Caco-2 (cell line): ENCODE measurements at regions not wholly inside any gene's neighbourhood (a gene's known extent, or its start where the extent isn't known, plus 50 kb on each side); places are given as distances from the start of the nearest gene placed in this dataset.

Experiments
- BruUV-seq: library from RNA; stranded (reverse); fragments of 400-500 nt; replicated peaks from 2 replicates; lab custom pipeline; 2021; lab: Mats Ljungman, UMichigan
- CTCF ChIA-PET: fragments of 300-600 bp; sonication (Branson Sonifier 250); formaldehyde crosslinking; loops from one replicate; lab custom pipeline; 2022; ENCODE audit warnings: antibody characterized with exemption; lab: Charles Lee
- POLR2A ChIA-PET: fragments of 300-600 bp; sonication (Branson Sonifier 250); formaldehyde crosslinking; loops from one replicate; lab custom pipeline; 2022; ENCODE audit warnings: antibody characterized with exemption; lab: Charles Lee
- DNase-seq, 2 experiments: peaks; one replicate each; pipeline versions ENCODE4 v3.0.0 to v3.0.0-alpha.2; 2020 to 2022
- H3K27me3 ChIP-seq: replicated peaks from 2 replicates; pipeline ENCODE4 v1.6.0; 2011; ENCODE audit warnings: low read length; ENCODE audit not compliant: control insufficient read depth, insufficient read depth
- H3K36me3 ChIP-seq: 2 replicates; pipeline ENCODE4 v1.5.1; 2011; ENCODE audit warnings: low read length; ENCODE audit not compliant: control insufficient read depth, insufficient read depth
- H3K4me1 ChIP-seq: fragments of 250-450 bp; sonication (Bioruptor Pico); 2 replicates; pipeline ENCODE4 v1.5.1; 2020; ENCODE audit warnings: mild to moderate bottlenecking
- H3K4me3 ChIP-seq: 2 replicates; pipeline ENCODE4 v1.5.1; 2011; ENCODE audit warnings: low read depth, mild to moderate bottlenecking, control low read depth, low read length
- H3K9me3 ChIP-seq: fragments of 250-450 bp; sonication (Bioruptor Pico); 2 replicates; pipeline ENCODE4 v1.5.1; 2020; ENCODE audit warnings: mild to moderate bottlenecking, moderate library complexity
- H3K27ac Mint-ChIP-seq: one replicate; pipeline ENCODE4 v1.8.0; 2022; ENCODE audit warnings: mixed read lengths; ENCODE audit not compliant: unreplicated experiment
- H3K27me3 Mint-ChIP-seq: one replicate; pipeline ENCODE4 v1.8.0; 2022; ENCODE audit warnings: mixed read lengths; ENCODE audit not compliant: insufficient read depth, unreplicated experiment
- H3K36me3 Mint-ChIP-seq: one replicate; pipeline ENCODE4 v1.8.0; 2022; ENCODE audit warnings: mild to moderate bottlenecking, mixed read lengths; ENCODE audit not compliant: insufficient read depth, unreplicated experiment
- H3K4me1 Mint-ChIP-seq: one replicate; pipeline ENCODE4 v1.8.0; 2022; ENCODE audit warnings: low read depth, mixed read lengths; ENCODE audit not compliant: unreplicated experiment
- H3K4me3 Mint-ChIP-seq: one replicate; pipeline ENCODE4 v1.8.0; 2022; ENCODE audit warnings: mild to moderate bottlenecking, moderate library complexity, mixed read lengths; ENCODE audit not compliant: unreplicated experiment
- H3K9me3 Mint-ChIP-seq: one replicate; pipeline ENCODE4 v1.8.0; 2022; ENCODE audit warnings: mixed read lengths; ENCODE audit not compliant: unreplicated experiment
- intact Hi-C: fragments of 100-400 bp; cut with micrococcal nuclease; formaldehyde crosslinking; loops from one replicate; pipeline ENCODE4 v1.10.0; 2022; ENCODE audit not compliant: unreplicated experiment
- TF ChIP-seq, protein P1 (sequence below), 2 experiments: fragments of 200-600 bp in 1 of 2; IDR thresholded peaks; 1 replicate in 1 of 2; 2 replicates in 1 of 2; pipeline versions ENCODE4 v1.5.1 to v1.8.0; 2011 to 2022; ENCODE audit warnings: antibody characterized with exemption in 1 of 2, control low read depth in 1 of 2, inconsistent platforms in 1 of 2, low read depth in 1 of 2, low read length in 1 of 2, mild to moderate bottlenecking in 1 of 2, moderate library complexity in 1 of 2; ENCODE audit not compliant: insufficient read depth in 1 of 2, severe bottlenecking in 1 of 2, unreplicated experiment in 1 of 2

DNA sequence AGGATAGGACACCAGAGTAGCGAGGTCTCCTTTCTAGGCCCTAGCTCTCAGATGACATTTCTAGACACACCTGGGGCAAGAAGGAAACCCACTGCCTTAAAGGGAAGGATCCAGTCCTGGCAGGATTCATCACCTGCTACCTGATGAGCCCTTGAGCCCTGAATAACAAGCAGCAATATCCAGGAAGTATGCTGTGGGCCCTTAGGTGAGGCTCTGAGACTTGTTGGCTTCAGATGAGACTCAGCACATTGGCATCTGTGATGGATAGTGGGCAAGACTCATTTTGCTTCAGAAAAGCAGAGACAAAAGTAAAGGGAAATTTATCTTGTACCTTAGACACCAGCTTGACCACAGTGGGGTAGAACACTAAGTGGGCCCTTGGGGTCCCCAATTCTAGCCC is 238.4 kb upstream of the MEOX2 start:
- CTCF ChIA-PET = no interaction called here
- no TSS peak for BruUV-seq
- no peak overlapping the region for H3K27ac Mint-ChIP-seq

DNA sequence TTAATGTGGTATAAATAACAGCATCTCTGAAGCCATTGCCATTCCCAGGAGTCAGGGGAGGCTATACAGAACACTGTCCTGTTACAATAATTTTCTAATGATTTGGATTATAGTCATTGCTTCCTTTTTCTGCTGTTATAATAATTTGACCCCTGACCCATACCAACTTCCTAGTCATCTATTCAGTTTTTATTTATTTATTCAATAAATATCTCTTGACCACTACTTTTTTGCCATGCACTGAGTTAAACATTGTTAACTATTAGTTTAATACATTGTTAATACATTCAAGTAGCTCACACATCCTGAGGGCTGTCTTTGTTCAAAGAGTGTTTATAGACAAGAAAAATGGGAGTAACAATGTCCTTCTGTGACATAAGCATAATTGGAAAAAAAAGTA is 235.5 kb upstream of the MEOX2 start:
- no peaks in the 10 kb centered on the region for H3K36me3 Mint-ChIP-seq
- Histone ChIP-seq H3K36me3 (no peaks in the 10 kb centered on the region), H3K27me3 (no peaks in the 10 kb centered on the region), H3K9me3 (no peaks in the 10 kb centered on the region), H3K4me1 (no peaks in the 10 kb centered on the region), H3K4me3 (no peak overlapping the region)
- H3K9me3 Mint-ChIP-seq = peaks cover under 1% of the 10 kb centered on the region
- H3K27me3 Mint-ChIP-seq = no peaks in the 10 kb centered on the region
- TF ChIP-seq, protein P1, sequence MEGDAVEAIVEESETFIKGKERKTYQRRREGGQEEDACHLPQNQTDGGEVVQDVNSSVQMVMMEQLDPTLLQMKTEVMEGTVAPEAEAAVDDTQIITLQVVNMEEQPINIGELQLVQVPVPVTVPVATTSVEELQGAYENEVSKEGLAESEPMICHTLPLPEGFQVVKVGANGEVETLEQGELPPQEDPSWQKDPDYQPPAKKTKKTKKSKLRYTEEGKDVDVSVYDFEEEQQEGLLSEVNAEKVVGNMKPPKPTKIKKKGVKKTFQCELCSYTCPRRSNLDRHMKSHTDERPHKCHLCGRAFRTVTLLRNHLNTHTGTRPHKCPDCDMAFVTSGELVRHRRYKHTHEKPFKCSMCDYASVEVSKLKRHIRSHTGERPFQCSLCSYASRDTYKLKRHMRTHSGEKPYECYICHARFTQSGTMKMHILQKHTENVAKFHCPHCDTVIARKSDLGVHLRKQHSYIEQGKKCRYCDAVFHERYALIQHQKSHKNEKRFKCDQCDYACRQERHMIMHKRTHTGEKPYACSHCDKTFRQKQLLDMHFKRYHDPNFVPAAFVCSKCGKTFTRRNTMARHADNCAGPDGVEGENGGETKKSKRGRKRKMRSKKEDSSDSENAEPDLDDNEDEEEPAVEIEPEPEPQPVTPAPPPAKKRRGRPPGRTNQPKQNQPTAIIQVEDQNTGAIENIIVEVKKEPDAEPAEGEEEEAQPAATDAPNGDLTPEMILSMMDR (IDR thresholded peaks at IDR 0.05; ENCODE audit: insufficient read depth in 1 of 2, low read depth in 1 of 2, low read length in 1 of 2, severe bottlenecking in 1 of 2, unreplicated experiment in 1 of 2) = no peak
- no peak overlapping the region for H3K27ac Mint-ChIP-seq
- no peak for DNase-seq
- intact Hi-C loops = no loop called here
- no TSS peak for BruUV-seq
- no peaks in the 10 kb centered on the region for H3K4me1 Mint-ChIP-seq
- no peak overlapping the region for H3K4me3 Mint-ChIP-seq
- ChIA-PET POLR2A (no interaction called here), CTCF (no interaction called here)

More for the DNA sequence above, 238.4 kb upstream of the MEOX2 start:
- Histone ChIP-seq H3K9me3 (peaks cover 5% of the 10 kb centered on the region; the same call in 1 of the 2 replicates), H3K27me3 (no peaks in the 10 kb centered on the region), H3K36me3 (no peaks in the 10 kb centered on the region), H3K4me1 (no peaks in the 10 kb centered on the region), H3K4me3 (no peak overlapping the region)
- TF ChIP-seq, protein P1 (IDR thresholded peaks at IDR 0.05; ENCODE audit: insufficient read depth in 1 of 2, low read depth in 1 of 2, low read length in 1 of 2, severe bottlenecking in 1 of 2, unreplicated experiment in 1 of 2) = no peak
- no peaks in the 10 kb centered on the region for H3K36me3 Mint-ChIP-seq
- no peaks in the 10 kb centered on the region for H3K27me3 Mint-ChIP-seq
- no peak for DNase-seq
- POLR2A ChIA-PET = no interaction called here
- intact Hi-C loops = no loop called here
- no peaks in the 10 kb centered on the region for H3K4me1 Mint-ChIP-seq
- no peak overlapping the region for H3K4me3 Mint-ChIP-seq
- peaks cover 9% of the 10 kb centered on the region for H3K9me3 Mint-ChIP-seq

DNA sequence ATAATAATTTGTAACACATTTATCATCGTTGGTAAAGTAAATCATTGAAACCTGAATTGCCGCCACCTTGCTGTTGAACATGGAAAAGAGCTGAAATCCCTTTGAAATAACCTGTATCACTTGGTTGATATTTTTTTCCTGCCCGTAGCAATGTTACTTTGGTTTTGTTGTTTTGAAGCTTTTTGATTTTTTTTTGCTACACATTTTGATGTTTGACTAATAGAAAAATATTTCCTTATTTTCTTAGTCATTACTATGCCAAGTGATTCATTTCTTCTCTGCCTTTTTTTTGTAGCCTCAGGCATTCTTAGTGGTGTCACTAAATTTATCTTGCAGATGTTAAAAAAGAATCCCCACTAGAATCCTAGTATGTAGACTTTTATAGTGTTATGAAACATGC is 235.1 kb upstream of the MEOX2 start:
- intact Hi-C loops = no loop called here
- TF ChIP-seq, protein P1 (IDR thresholded peaks at IDR 0.05; ENCODE audit: insufficient read depth in 1 of 2, low read depth in 1 of 2, low read length in 1 of 2, severe bottlenecking in 1 of 2, unreplicated experiment in 1 of 2) = no peak
- Histone ChIP-seq H3K27me3 (no peaks in the 10 kb centered on the region), H3K36me3 (no peaks in the 10 kb centered on the region), H3K9me3 (no peaks in the 10 kb centered on the region), H3K4me3 (no peak overlapping the region), H3K4me1 (no peaks in the 10 kb centered on the region)
- no TSS peak for BruUV-seq
- Mint-ChIP-seq H3K27ac (no peak overlapping the region), H3K36me3 (no peaks in the 10 kb centered on the region), H3K4me1 (no peaks in the 10 kb centered on the region), H3K9me3 (no peaks in the 10 kb centered on the region), H3K27me3 (no peaks in the 10 kb centered on the region), H3K4me3 (no peak overlapping the region)
- CTCF ChIA-PET = no interaction called here
- POLR2A ChIA-PET = no interaction called here
- DNase-seq = no peak
